ENCODE measurements at regions not wholly inside any gene's neighbourhood (a gene's known extent, or its start where the extent isn't known, plus 50 kb on each side); places are given as distances from the start of the nearest gene placed in this dataset.

- WGBS, 2 experiments = 95 to 98% methylated on average over 4 of the region's 5 CpGs
- no peak overlapping the region for H3K4me3 ChIP-seq (ENCODE audit: insufficient read depth, low read depth, low read length)
Observed at GRCh38 chr1:221306239-221306638, 427.0 kb downstream of the HLX start.

GRCh38 chr1:221308534-221309511 is 429.6 kb downstream of the HLX start:
- no peak overlapping the region for H3K27ac ChIP-seq (ENCODE audit: insufficient read depth, low read depth, low read length, poor library complexity, severe bottlenecking)
- H3K27me3 ChIP-seq (ENCODE audit: control insufficient read depth, insufficient read depth, low read length, poor library complexity, severe bottlenecking) = no peaks in the 10 kb centered on the region
- H3K4me1 ChIP-seq (ENCODE audit: control insufficient read depth, insufficient read depth, low read length) = no peaks in the 10 kb centered on the region
- no peak overlapping the region for H3K4me3 ChIP-seq (ENCODE audit: insufficient read depth, low read depth, low read length)
- H3K9me3 ChIP-seq (ENCODE audit: control insufficient read depth, low read length) = no peaks in the 10 kb centered on the region
- whole genome bisulfite sequencing, 2 experiments = 87 to 88% methylated on average over 10 of the region's 10 CpGs
- H3K36me3 ChIP-seq (ENCODE audit: control insufficient read depth, insufficient read depth, low read length) = no peaks in the 10 kb centered on the region

More at GRCh38 chr1:221306239-221306638, 427.0 kb downstream of the HLX start:
- H3K27me3 ChIP-seq (ENCODE audit: control insufficient read depth, insufficient read depth, low read length, poor library complexity, severe bottlenecking) = no peaks in the 10 kb centered on the region
- no peaks in the 10 kb centered on the region for H3K9me3 ChIP-seq (ENCODE audit: control insufficient read depth, low read length)
- H3K4me1 ChIP-seq (ENCODE audit: control insufficient read depth, insufficient read depth, low read length) = peaks cover 5% of the 10 kb centered on the region
- H3K27ac ChIP-seq (ENCODE audit: insufficient read depth, low read depth, low read length, poor library complexity, severe bottlenecking) = no peak overlapping the region
- H3K36me3 ChIP-seq (ENCODE audit: control insufficient read depth, insufficient read depth, low read length) = no peaks in the 10 kb centered on the region

- Histone ChIP-seq H3K9me3 (ENCODE audit: control insufficient read depth, low read length) (no peaks in the 10 kb centered on the region), H3K4me1 (ENCODE audit: control insufficient read depth, insufficient read depth, low read length) (no peaks in the 10 kb centered on the region), H3K36me3 (ENCODE audit: control insufficient read depth, insufficient read depth, low read length) (no peaks in the 10 kb centered on the region), H3K27ac (ENCODE audit: insufficient read depth, low read depth, low read length, poor library complexity, severe bottlenecking) (no peak overlapping the region), H3K27me3 (ENCODE audit: control insufficient read depth, insufficient read depth, low read length, poor library complexity, severe bottlenecking) (no peaks in the 10 kb centered on the region), H3K4me3 (ENCODE audit: insufficient read depth, low read depth, low read length) (no peak overlapping the region)
- 86 to 89% methylated on average over 1 of the region's 1 CpG for WGBS, 2 experiments
Observed at GRCh38 chr1:221309723-221310122, 430.5 kb downstream of the HLX start.

- Histone ChIP-seq H3K4me1 (ENCODE audit: control insufficient read depth, insufficient read depth, low read length) (no peaks in the 10 kb centered on the region), H3K4me3 (ENCODE audit: insufficient read depth, low read depth, low read length) (no peak overlapping the region), H3K9me3 (ENCODE audit: control insufficient read depth, low read length) (no peaks in the 10 kb centered on the region), H3K27me3 (ENCODE audit: control insufficient read depth, insufficient read depth, low read length, poor library complexity, severe bottlenecking) (no peaks in the 10 kb centered on the region), H3K27ac (ENCODE audit: insufficient read depth, low read depth, low read length, poor library complexity, severe bottlenecking) (no peak overlapping the region), H3K36me3 (ENCODE audit: control insufficient read depth, insufficient read depth, low read length) (no peaks in the 10 kb centered on the region)
- 89 to 93% methylated on average over 4 of the region's 4 CpGs for WGBS, 2 experiments
Observed at GRCh38 chr1:221310180-221310579, 430.9 kb downstream of the HLX start.

- H3K9me3 ChIP-seq (ENCODE audit: control insufficient read depth, low read length) = no peaks in the 10 kb centered on the region
- no peaks in the 10 kb centered on the region for H3K27me3 ChIP-seq (ENCODE audit: control insufficient read depth, insufficient read depth, low read length, poor library complexity, severe bottlenecking)
- no peak overlapping the region for H3K27ac ChIP-seq (ENCODE audit: insufficient read depth, low read depth, low read length, poor library complexity, severe bottlenecking)
- H3K36me3 ChIP-seq (ENCODE audit: control insufficient read depth, insufficient read depth, low read length) = no peaks in the 10 kb centered on the region
- 62 to 63% methylated on average over 3 of the region's 3 CpGs for WGBS, 2 experiments
- no peaks in the 10 kb centered on the region for H3K4me1 ChIP-seq (ENCODE audit: control insufficient read depth, insufficient read depth, low read length)
- H3K4me3 ChIP-seq (ENCODE audit: insufficient read depth, low read depth, low read length) = no peak overlapping the region
Observed at GRCh38 chr1:221315330-221315729, 426.6 kb downstream of the DUSP10 start.

- 88 to 91% methylated on average over 1 of the region's 1 CpG for WGBS, 2 experiments
- Histone ChIP-seq H3K27me3 (ENCODE audit: control insufficient read depth, insufficient read depth, low read length, poor library complexity, severe bottlenecking) (no peaks in the 10 kb centered on the region), H3K4me1 (ENCODE audit: control insufficient read depth, insufficient read depth, low read length) (no peaks in the 10 kb centered on the region), H3K4me3 (ENCODE audit: insufficient read depth, low read depth, low read length) (no peak overlapping the region), H3K9me3 (ENCODE audit: control insufficient read depth, low read length) (no peaks in the 10 kb centered on the region), H3K27ac (ENCODE audit: insufficient read depth, low read depth, low read length, poor library complexity, severe bottlenecking) (no peak overlapping the region), H3K36me3 (ENCODE audit: control insufficient read depth, insufficient read depth, low read length) (no peaks in the 10 kb centered on the region)
Observed at GRCh38 chr1:221316491-221317056, 425.3 kb downstream of the DUSP10 start.

- Histone ChIP-seq H3K27me3 (ENCODE audit: control insufficient read depth, insufficient read depth, low read length, poor library complexity, severe bottlenecking) (no peaks in the 10 kb centered on the region), H3K27ac (ENCODE audit: insufficient read depth, low read depth, low read length, poor library complexity, severe bottlenecking) (no peak overlapping the region), H3K9me3 (ENCODE audit: control insufficient read depth, low read length) (no peaks in the 10 kb centered on the region), H3K4me3 (ENCODE audit: insufficient read depth, low read depth, low read length) (no peak overlapping the region), H3K36me3 (ENCODE audit: control insufficient read depth, insufficient read depth, low read length) (no peaks in the 10 kb centered on the region), H3K4me1 (ENCODE audit: control insufficient read depth, insufficient read depth, low read length) (no peaks in the 10 kb centered on the region)
- WGBS, 2 experiments = 95 to 96% methylated on average over 3 of the region's 3 CpGs
Observed at GRCh38 chr1:221317537-221317936, 424.4 kb downstream of the DUSP10 start.

- Histone ChIP-seq H3K4me3 (ENCODE audit: insufficient read depth, low read depth, low read length) (no peak overlapping the region), H3K27ac (ENCODE audit: insufficient read depth, low read depth, low read length, poor library complexity, severe bottlenecking) (no peak overlapping the region), H3K4me1 (ENCODE audit: control insufficient read depth, insufficient read depth, low read length) (no peaks in the 10 kb centered on the region), H3K27me3 (ENCODE audit: control insufficient read depth, insufficient read depth, low read length, poor library complexity, severe bottlenecking) (no peaks in the 10 kb centered on the region), H3K9me3 (ENCODE audit: control insufficient read depth, low read length) (no peaks in the 10 kb centered on the region), H3K36me3 (ENCODE audit: control insufficient read depth, insufficient read depth, low read length) (no peaks in the 10 kb centered on the region)
- WGBS, 2 experiments = 96 to 98% methylated on average over 3 to 4 of the region's 4 CpGs
Observed at GRCh38 chr1:221327954-221328353, 413.9 kb downstream of the DUSP10 start.

- Histone ChIP-seq H3K4me3 (ENCODE audit: insufficient read depth, low read depth, low read length) (no peak overlapping the region), H3K9me3 (ENCODE audit: control insufficient read depth, low read length) (no peaks in the 10 kb centered on the region), H3K4me1 (ENCODE audit: control insufficient read depth, insufficient read depth, low read length) (no peaks in the 10 kb centered on the region), H3K36me3 (ENCODE audit: control insufficient read depth, insufficient read depth, low read length) (no peaks in the 10 kb centered on the region), H3K27me3 (ENCODE audit: control insufficient read depth, insufficient read depth, low read length, poor library complexity, severe bottlenecking) (no peaks in the 10 kb centered on the region), H3K27ac (ENCODE audit: insufficient read depth, low read depth, low read length, poor library complexity, severe bottlenecking) (no peak overlapping the region)
- WGBS, 2 experiments = 100% methylated on average over 1 to 2 of the region's 2 CpGs
Observed at GRCh38 chr1:221328371-221328770, 413.5 kb downstream of the DUSP10 start.
